ENCODE measurements at regions not wholly inside any gene's neighbourhood (a gene's known extent, or its start where the extent isn't known, plus 50 kb on each side); places are given as distances from the start of the nearest gene placed in this dataset.

GRCh38 chr3:56916716-56917360 lies 115.1 kb upstream of the ARHGEF3 start:
- H3K9me3 ChIP-seq: no peaks in the 10 kb centered on the region
- H3K27me3 ChIP-seq (replicated peaks in 1 of 7): no peaks in the 10 kb centered on the region
- H3K27ac ChIP-seq: peak overlapping the region in 7 of 8 donors; percentile 38 to 89 (median 79)
- no peak for DNase-seq
- peaks cover 24 to 66% (median 49%) of the 10 kb centered on the region in 6 donors for H3K4me1 ChIP-seq
- no peaks in the 10 kb centered on the region for H3K36me3 ChIP-seq
- TF ChIP-seq, protein P1, sequence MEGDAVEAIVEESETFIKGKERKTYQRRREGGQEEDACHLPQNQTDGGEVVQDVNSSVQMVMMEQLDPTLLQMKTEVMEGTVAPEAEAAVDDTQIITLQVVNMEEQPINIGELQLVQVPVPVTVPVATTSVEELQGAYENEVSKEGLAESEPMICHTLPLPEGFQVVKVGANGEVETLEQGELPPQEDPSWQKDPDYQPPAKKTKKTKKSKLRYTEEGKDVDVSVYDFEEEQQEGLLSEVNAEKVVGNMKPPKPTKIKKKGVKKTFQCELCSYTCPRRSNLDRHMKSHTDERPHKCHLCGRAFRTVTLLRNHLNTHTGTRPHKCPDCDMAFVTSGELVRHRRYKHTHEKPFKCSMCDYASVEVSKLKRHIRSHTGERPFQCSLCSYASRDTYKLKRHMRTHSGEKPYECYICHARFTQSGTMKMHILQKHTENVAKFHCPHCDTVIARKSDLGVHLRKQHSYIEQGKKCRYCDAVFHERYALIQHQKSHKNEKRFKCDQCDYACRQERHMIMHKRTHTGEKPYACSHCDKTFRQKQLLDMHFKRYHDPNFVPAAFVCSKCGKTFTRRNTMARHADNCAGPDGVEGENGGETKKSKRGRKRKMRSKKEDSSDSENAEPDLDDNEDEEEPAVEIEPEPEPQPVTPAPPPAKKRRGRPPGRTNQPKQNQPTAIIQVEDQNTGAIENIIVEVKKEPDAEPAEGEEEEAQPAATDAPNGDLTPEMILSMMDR (IDR thresholded peaks at IDR 0.05 in 8 of 11, conservative IDR thresholded peaks at IDR 0.05 in 3 of 11): no peak
- TF ChIP-seq POLR2AphosphoS5 (IDR thresholded peaks at IDR 0.05) (no peak), POLR2A (IDR thresholded peaks at IDR 0.05) (no peak)
- peak overlapping the region in 6 of 8 donors; percentile 35 to 70 (median 45) for H3K4me3 ChIP-seq
- intact Hi-C loops (cut with DNase I; ENCODE audit: low total_unique reads): loop anchor here (10.0 kb wide), 2 partner anchors 68 to 112 kb away; partner anchors contain the start of gene ARHGEF3
- whole genome bisulfite sequencing, 5 donors: 53 to 70% (median 60%) methylated on average over 4 of the region's 4 CpGs

DNA sequence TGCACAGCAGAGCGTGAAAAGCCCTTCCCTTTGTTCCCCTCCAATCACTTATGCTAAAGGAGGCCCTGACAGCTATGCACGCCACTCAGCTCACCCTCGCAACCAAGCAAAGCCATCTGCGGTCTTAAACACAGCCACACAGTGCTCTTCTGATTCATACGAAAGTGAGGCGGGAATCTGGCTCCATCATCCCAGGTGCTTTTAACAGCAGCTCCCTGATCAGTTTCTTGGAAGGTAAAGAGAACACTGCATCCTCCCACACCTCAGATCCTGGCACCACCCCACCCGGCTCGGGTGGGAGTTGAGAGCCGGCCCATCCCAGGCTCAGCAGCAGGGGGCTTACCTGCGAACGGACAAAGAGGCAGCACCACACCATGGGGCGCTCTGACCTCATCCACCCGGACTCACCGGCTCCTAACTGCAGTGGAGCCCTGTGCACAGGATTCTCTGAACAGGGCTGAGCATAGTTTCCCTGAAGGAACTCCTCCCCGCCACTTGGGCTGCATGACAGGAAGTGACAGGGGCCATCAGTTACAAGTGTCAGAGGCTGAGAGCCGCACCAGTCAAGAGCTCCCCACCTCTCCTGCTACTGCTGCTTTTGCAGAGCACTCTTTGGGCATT lies 114.3 kb upstream of the ARHGEF3 start:
- TF ChIP-seq POLR2A (IDR thresholded peaks at IDR 0.05) (no peak), POLR2AphosphoS5 (IDR thresholded peaks at IDR 0.05) (peak; percentile 59 to 67 (median 65))
- TF ChIP-seq, protein P1 (IDR thresholded peaks at IDR 0.05 in 8 of 11, conservative IDR thresholded peaks at IDR 0.05 in 3 of 11): peak in 3 of 11 experiments; percentile 12 to 16 (median 16)
- Histone ChIP-seq H3K9me3 (no peaks in the 10 kb centered on the region), H3K27ac (peak overlapping the region in 7 of 8 donors; percentile 22 to 89 (median 79)), H3K4me1 (peaks cover 17 to 59% (median 42%) of the 10 kb centered on the region in 6 donors), H3K27me3 (replicated peaks in 1 of 7) (no peaks in the 10 kb centered on the region), H3K36me3 (no peaks in the 10 kb centered on the region), H3K4me3 (peak overlapping the region; percentile 27 to 70 (median 44))
- intact Hi-C loops (cut with DNase I; ENCODE audit: low total_unique reads): loop anchor here (10.0 kb wide), 2 partner anchors 69 to 111 kb away; partner anchors contain the start of gene ARHGEF3
- peak; percentile 88 for DNase-seq
- WGBS, 5 donors: 12 to 27% (median 17%) methylated on average over 8 to 16 of the region's 16 CpGs

GRCh38 chr3:56914646-56915045 lies 112.9 kb upstream of the ARHGEF3 start:
- H3K36me3 ChIP-seq: no peaks in the 10 kb centered on the region
- TF ChIP-seq, protein P1 (IDR thresholded peaks at IDR 0.05 in 8 of 11, conservative IDR thresholded peaks at IDR 0.05 in 3 of 11): no peak
- no peak for TF ChIP-seq POLR2AphosphoS5 (IDR thresholded peaks at IDR 0.05)
- no peak for TF ChIP-seq POLR2A (IDR thresholded peaks at IDR 0.05)
- 76 to 87% (median 83%) methylated on average over 3 of the region's 3 CpGs for WGBS, 5 donors
- no peak for DNase-seq
- peak overlapping the region in 1 of 8 donors; percentile 70 for H3K4me3 ChIP-seq
- no peak overlapping the region for H3K27ac ChIP-seq
- H3K9me3 ChIP-seq: no peaks in the 10 kb centered on the region
- intact Hi-C loops (cut with DNase I; ENCODE audit: low total_unique reads): loop anchor here (10.0 kb wide), 2 partner anchors 70 to 110 kb away; partner anchors contain the start of gene ARHGEF3
- no peaks in the 10 kb centered on the region for H3K27me3 ChIP-seq (replicated peaks in 1 of 7)
- H3K4me1 ChIP-seq: peaks cover 17 to 55% (median 41%) of the 10 kb centered on the region in 6 donors

- no peak overlapping the region for H3K27ac ChIP-seq
These were observed 109.6 kb upstream of the ARHGEF3 start for GRCh38 chr3:56911363-56911762.

More at GRCh38 chr3:56911363-56911762, 109.6 kb upstream of the ARHGEF3 start:
- intact Hi-C loops (cut with DNase I; ENCODE audit: low total_unique reads): loop anchor here (10.0 kb wide), 2 partner anchors 73 to 107 kb away; partner anchors contain the start of gene ARHGEF3
- 61 to 78% (median 69%) methylated on average over 8 of the region's 8 CpGs for WGBS, 5 donors
- DNase-seq: no peak
- Histone ChIP-seq H3K27me3 (replicated peaks in 1 of 7) (no peaks in the 10 kb centered on the region), H3K4me1 (peaks cover 0 to 22% (median 12%) of the 10 kb centered on the region in 6 donors), H3K36me3 (no peaks in the 10 kb centered on the region), H3K9me3 (no peaks in the 10 kb centered on the region), H3K4me3 (no peak overlapping the region)
- TF ChIP-seq POLR2AphosphoS5 (IDR thresholded peaks at IDR 0.05) (no peak), POLR2A (IDR thresholded peaks at IDR 0.05) (no peak)
- TF ChIP-seq, protein P1 (IDR thresholded peaks at IDR 0.05 in 8 of 11, conservative IDR thresholded peaks at IDR 0.05 in 3 of 11): no peak

Data from spleen (tissue), 11 donors.